ENCODE measurements at regions not wholly inside any gene's neighbourhood (a gene's known extent, or its start where the extent isn't known, plus 50 kb on each side); places are given as distances from the start of the nearest gene placed in this dataset.

DNA sequence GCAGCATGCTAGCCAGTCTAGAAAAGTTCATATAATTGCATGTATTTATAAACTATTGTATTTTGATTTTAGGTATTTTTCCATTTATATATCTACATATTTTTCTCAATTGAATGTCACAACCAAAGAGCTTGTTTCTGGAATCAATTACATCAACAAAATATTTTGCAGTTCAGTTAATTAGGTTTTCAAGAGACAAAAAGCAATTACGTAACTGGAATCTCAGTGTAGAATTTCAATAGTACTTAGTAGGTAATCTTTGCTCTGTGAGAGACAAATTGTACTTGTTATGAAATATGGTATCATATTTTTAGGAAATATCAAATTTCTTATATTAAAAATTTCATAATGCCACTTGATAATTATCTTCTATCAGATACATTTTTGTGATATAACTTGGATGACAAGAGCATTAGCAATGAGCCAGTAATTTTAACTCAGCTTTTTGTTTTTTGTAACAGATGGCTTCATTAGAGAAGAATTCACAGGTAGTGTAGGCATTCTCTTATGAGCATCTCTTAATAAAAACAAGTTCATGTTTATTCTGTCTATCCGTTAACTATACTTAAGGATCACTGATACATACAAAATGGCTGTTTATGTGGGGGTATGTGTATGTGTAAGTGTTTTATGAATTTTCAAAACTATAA lies 774.7 kb downstream of the C12orf50 start:
- WGBS (ENCODE audit: insufficient coverage): no CpG with 5 or more reads among the region's 2 CpGs
- H3K27ac ChIP-seq (ENCODE audit: low read length in 2 of 2): no peak overlapping the region
- H3K79me2 ChIP-seq (ENCODE audit: control insufficient read depth, insufficient read depth, low read length): no peaks in the 10 kb centered on the region
- ATAC-seq (ENCODE audit: low read depth) (no peak), DNase-seq (no peak)
- H3K9me3 Mint-ChIP-seq (ENCODE audit: insufficient read depth): no peaks in the 10 kb centered on the region
- no peak overlapping the region for H2AFZ ChIP-seq (ENCODE audit: insufficient read depth, low read depth, low read length, poor library complexity, severe bottlenecking)
- no peaks in the 10 kb centered on the region for H3K27me3 Mint-ChIP-seq
- POLR2A ChIA-PET: no interaction called here
- no peaks in the 10 kb centered on the region for H3K27me3 ChIP-seq (replicated peaks in 1 of 4; ENCODE audit: control extremely low read depth in 1 of 4, control insufficient read depth in 3 of 4, insufficient read depth in 4 of 4, low read length in 3 of 4)
- H3K9ac ChIP-seq (ENCODE audit: low read length): no peak overlapping the region
- H4K20me1 ChIP-seq (ENCODE audit: control insufficient read depth, insufficient read depth, low read length, poor library complexity, severe bottlenecking): no peaks in the 10 kb centered on the region
- peaks cover 0 to 3% (median 0%) of the 10 kb centered on the region in 3 donors for H3K9me3 ChIP-seq (ENCODE audit: control extremely low read depth in 1 of 3, control insufficient read depth in 2 of 3, insufficient read depth in 1 of 3, low read length in 2 of 3)
- H3K4me3 Mint-ChIP-seq: no peak overlapping the region
- no peak overlapping the region for H3K27ac Mint-ChIP-seq
- H3K4me1 Mint-ChIP-seq: no peaks in the 10 kb centered on the region
- intact Hi-C loops (cut with micrococcal nuclease): no loop called here
- no peak overlapping the region for H3K4me3 ChIP-seq (ENCODE audit: control extremely low read depth in 1 of 5, extremely low read depth in 1 of 5, insufficient read depth in 1 of 5, low read depth in 2 of 5, low read length in 4 of 5)
- CTCF ChIA-PET: no interaction called here
- no peaks in the 10 kb centered on the region for H3K36me3 ChIP-seq (replicated peaks in 1 of 2; ENCODE audit: control extremely low read depth in 1 of 2, control insufficient read depth in 1 of 2, extremely low read depth in 1 of 2, insufficient read depth in 2 of 2, low read length in 1 of 2)
- no peak overlapping the region for H3K4me2 ChIP-seq (replicated peaks; ENCODE audit: low read depth, low read length, poor library complexity, severe bottlenecking)
- no peak for TF ChIP-seq EZH2 (IDR thresholded peaks at IDR 0.05; ENCODE audit: borderline replicate concordance, insufficient read depth, low read depth, low read length, poor library complexity, severe bottlenecking)
- TF ChIP-seq, protein P1, sequence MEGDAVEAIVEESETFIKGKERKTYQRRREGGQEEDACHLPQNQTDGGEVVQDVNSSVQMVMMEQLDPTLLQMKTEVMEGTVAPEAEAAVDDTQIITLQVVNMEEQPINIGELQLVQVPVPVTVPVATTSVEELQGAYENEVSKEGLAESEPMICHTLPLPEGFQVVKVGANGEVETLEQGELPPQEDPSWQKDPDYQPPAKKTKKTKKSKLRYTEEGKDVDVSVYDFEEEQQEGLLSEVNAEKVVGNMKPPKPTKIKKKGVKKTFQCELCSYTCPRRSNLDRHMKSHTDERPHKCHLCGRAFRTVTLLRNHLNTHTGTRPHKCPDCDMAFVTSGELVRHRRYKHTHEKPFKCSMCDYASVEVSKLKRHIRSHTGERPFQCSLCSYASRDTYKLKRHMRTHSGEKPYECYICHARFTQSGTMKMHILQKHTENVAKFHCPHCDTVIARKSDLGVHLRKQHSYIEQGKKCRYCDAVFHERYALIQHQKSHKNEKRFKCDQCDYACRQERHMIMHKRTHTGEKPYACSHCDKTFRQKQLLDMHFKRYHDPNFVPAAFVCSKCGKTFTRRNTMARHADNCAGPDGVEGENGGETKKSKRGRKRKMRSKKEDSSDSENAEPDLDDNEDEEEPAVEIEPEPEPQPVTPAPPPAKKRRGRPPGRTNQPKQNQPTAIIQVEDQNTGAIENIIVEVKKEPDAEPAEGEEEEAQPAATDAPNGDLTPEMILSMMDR (IDR thresholded peaks at IDR 0.05): no peak
- H3K4me1 ChIP-seq (ENCODE audit: control insufficient read depth in 2 of 2, insufficient read depth in 2 of 2, low read length in 2 of 2): no peaks in the 10 kb centered on the region

DNA sequence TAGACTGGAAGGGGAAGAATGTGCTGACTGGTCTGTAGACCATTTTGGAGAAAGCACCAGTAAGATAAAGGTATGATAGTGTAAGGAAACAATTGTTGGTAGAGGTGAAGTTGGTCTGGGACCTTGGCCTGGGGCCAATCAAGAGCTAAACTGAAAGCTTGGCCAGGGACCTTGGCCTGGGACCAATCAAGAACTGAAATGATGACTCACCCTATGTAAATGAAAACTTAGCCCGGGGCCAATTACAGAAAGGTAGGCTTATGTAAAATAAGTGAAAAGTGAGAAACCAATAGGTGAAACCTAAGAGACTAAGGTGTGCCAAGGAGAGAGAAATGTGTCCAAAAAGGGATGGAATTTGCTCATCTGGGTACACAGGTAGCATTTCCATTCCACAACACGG lies 776.0 kb downstream of the C12orf50 start:
- DNase-seq (no peak), ATAC-seq (ENCODE audit: low read depth) (no peak)
- Histone ChIP-seq H3K4me3 (ENCODE audit: control extremely low read depth in 1 of 5, extremely low read depth in 1 of 5, insufficient read depth in 1 of 5, low read depth in 2 of 5, low read length in 4 of 5) (no peak overlapping the region), H3K9ac (ENCODE audit: low read length) (no peak overlapping the region), H3K79me2 (ENCODE audit: control insufficient read depth, insufficient read depth, low read length) (no peaks in the 10 kb centered on the region), H3K4me2 (replicated peaks; ENCODE audit: low read depth, low read length, poor library complexity, severe bottlenecking) (no peak overlapping the region), H3K9me3 (ENCODE audit: control extremely low read depth in 1 of 3, control insufficient read depth in 2 of 3, insufficient read depth in 1 of 3, low read length in 2 of 3) (peaks cover 0 to 3% (median 0%) of the 10 kb centered on the region in 3 donors), H3K27me3 (replicated peaks in 1 of 4; ENCODE audit: control extremely low read depth in 1 of 4, control insufficient read depth in 3 of 4, insufficient read depth in 4 of 4, low read length in 3 of 4) (no peaks in the 10 kb centered on the region), H3K4me1 (ENCODE audit: control insufficient read depth in 2 of 2, insufficient read depth in 2 of 2, low read length in 2 of 2) (no peaks in the 10 kb centered on the region), H4K20me1 (ENCODE audit: control insufficient read depth, insufficient read depth, low read length, poor library complexity, severe bottlenecking) (no peaks in the 10 kb centered on the region), H3K27ac (ENCODE audit: low read length in 2 of 2) (no peak overlapping the region), H3K36me3 (replicated peaks in 1 of 2; ENCODE audit: control extremely low read depth in 1 of 2, control insufficient read depth in 1 of 2, extremely low read depth in 1 of 2, insufficient read depth in 2 of 2, low read length in 1 of 2) (no peaks in the 10 kb centered on the region), H2AFZ (ENCODE audit: insufficient read depth, low read depth, low read length, poor library complexity, severe bottlenecking) (no peak overlapping the region)
- TF ChIP-seq, protein P1 (IDR thresholded peaks at IDR 0.05): no peak
- no peak for TF ChIP-seq EZH2 (IDR thresholded peaks at IDR 0.05; ENCODE audit: borderline replicate concordance, insufficient read depth, low read depth, low read length, poor library complexity, severe bottlenecking)
- Mint-ChIP-seq H3K9me3 (ENCODE audit: insufficient read depth) (no peaks in the 10 kb centered on the region), H3K27ac (no peak overlapping the region), H3K4me1 (no peaks in the 10 kb centered on the region), H3K4me3 (no peak overlapping the region), H3K27me3 (no peaks in the 10 kb centered on the region)
- ChIA-PET POLR2A (no interaction called here), CTCF (no interaction called here)
- WGBS (ENCODE audit: insufficient coverage): 100% methylated on average over 1 of the region's 2 CpGs
- intact Hi-C loops (cut with micrococcal nuclease): no loop called here

All from B cell (primary cell).